Caco-2 (cell line): ENCODE measurements at regions not wholly inside any gene's neighbourhood (a gene's known extent, or its start where the extent isn't known, plus 50 kb on each side); places are given as distances from the start of the nearest gene placed in this dataset.

Experiments used
- BruUV-seq: library from RNA; stranded (reverse); fragments of 400-500 nt; replicated peaks from 2 replicates; lab custom pipeline; 2021; lab: Mats Ljungman, UMichigan
- CTCF ChIA-PET: fragments of 300-600 bp; sonication (Branson Sonifier 250); formaldehyde crosslinking; loops from one replicate; lab custom pipeline; 2022; ENCODE audit warnings: antibody characterized with exemption; lab: Charles Lee
- POLR2A ChIA-PET: fragments of 300-600 bp; sonication (Branson Sonifier 250); formaldehyde crosslinking; loops from one replicate; lab custom pipeline; 2022; ENCODE audit warnings: antibody characterized with exemption; lab: Charles Lee
- DNase-seq, 2 experiments: peaks; one replicate each; pipeline versions ENCODE4 v3.0.0 to v3.0.0-alpha.2; 2020 to 2022
- H3K27me3 ChIP-seq: replicated peaks from 2 replicates; pipeline ENCODE4 v1.6.0; 2011; ENCODE audit warnings: low read length; ENCODE audit not compliant: control insufficient read depth, insufficient read depth
- H3K36me3 ChIP-seq: 2 replicates; pipeline ENCODE4 v1.5.1; 2011; ENCODE audit warnings: low read length; ENCODE audit not compliant: control insufficient read depth, insufficient read depth
- H3K4me1 ChIP-seq: fragments of 250-450 bp; sonication (Bioruptor Pico); 2 replicates; pipeline ENCODE4 v1.5.1; 2020; ENCODE audit warnings: mild to moderate bottlenecking
- H3K4me3 ChIP-seq: 2 replicates; pipeline ENCODE4 v1.5.1; 2011; ENCODE audit warnings: low read depth, mild to moderate bottlenecking, control low read depth, low read length
- H3K9me3 ChIP-seq: fragments of 250-450 bp; sonication (Bioruptor Pico); 2 replicates; pipeline ENCODE4 v1.5.1; 2020; ENCODE audit warnings: mild to moderate bottlenecking, moderate library complexity
- H3K27ac Mint-ChIP-seq: one replicate; pipeline ENCODE4 v1.8.0; 2022; ENCODE audit warnings: mixed read lengths; ENCODE audit not compliant: unreplicated experiment
- H3K27me3 Mint-ChIP-seq: one replicate; pipeline ENCODE4 v1.8.0; 2022; ENCODE audit warnings: mixed read lengths; ENCODE audit not compliant: insufficient read depth, unreplicated experiment
- H3K36me3 Mint-ChIP-seq: one replicate; pipeline ENCODE4 v1.8.0; 2022; ENCODE audit warnings: mild to moderate bottlenecking, mixed read lengths; ENCODE audit not compliant: insufficient read depth, unreplicated experiment
- H3K4me1 Mint-ChIP-seq: one replicate; pipeline ENCODE4 v1.8.0; 2022; ENCODE audit warnings: low read depth, mixed read lengths; ENCODE audit not compliant: unreplicated experiment
- H3K4me3 Mint-ChIP-seq: one replicate; pipeline ENCODE4 v1.8.0; 2022; ENCODE audit warnings: mild to moderate bottlenecking, moderate library complexity, mixed read lengths; ENCODE audit not compliant: unreplicated experiment
- H3K9me3 Mint-ChIP-seq: one replicate; pipeline ENCODE4 v1.8.0; 2022; ENCODE audit warnings: mixed read lengths; ENCODE audit not compliant: unreplicated experiment
- intact Hi-C: fragments of 100-400 bp; cut with micrococcal nuclease; formaldehyde crosslinking; loops from one replicate; pipeline ENCODE4 v1.10.0; 2022; ENCODE audit not compliant: unreplicated experiment
- TF ChIP-seq, protein P1 (sequence below), 2 experiments: fragments of 200-600 bp in 1 of 2; IDR thresholded peaks; 1 replicate in 1 of 2; 2 replicates in 1 of 2; pipeline versions ENCODE4 v1.5.1 to v1.8.0; 2011 to 2022; ENCODE audit warnings: antibody characterized with exemption in 1 of 2, control low read depth in 1 of 2, inconsistent platforms in 1 of 2, low read depth in 1 of 2, low read length in 1 of 2, mild to moderate bottlenecking in 1 of 2, moderate library complexity in 1 of 2; ENCODE audit not compliant: insufficient read depth in 1 of 2, severe bottlenecking in 1 of 2, unreplicated experiment in 1 of 2

DNA sequence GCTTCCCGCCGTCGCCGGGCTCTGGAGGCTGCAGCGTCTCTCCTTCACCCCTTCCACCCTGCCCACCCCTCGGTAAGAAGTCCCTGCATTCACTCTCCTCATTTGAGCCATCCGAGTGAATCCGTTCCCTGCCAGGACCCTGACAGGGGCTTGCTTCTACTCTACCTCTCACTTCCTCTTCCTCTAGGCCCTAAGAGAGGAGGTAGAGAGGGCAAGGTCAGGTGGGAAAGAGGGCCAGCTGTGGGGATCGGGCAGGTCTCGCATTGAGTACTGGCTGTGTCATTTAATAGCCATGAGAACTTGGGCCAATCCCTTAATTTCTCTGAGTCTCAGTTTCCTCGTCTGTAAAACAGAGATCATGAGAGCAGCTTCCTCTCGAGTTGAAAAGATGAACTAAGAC, 283.6 kb downstream of the UACA start:
- no peaks in the 10 kb centered on the region for H3K27me3 ChIP-seq
- Mint-ChIP-seq H3K36me3 (no peaks in the 10 kb centered on the region), H3K4me1 (no peaks in the 10 kb centered on the region), H3K27me3 (no peaks in the 10 kb centered on the region), H3K4me3 (no peak overlapping the region), H3K9me3 (no peaks in the 10 kb centered on the region), H3K27ac (no peak overlapping the region)
- DNase-seq = no peak
- H3K9me3 ChIP-seq = no peaks in the 10 kb centered on the region
- intact Hi-C loops = no loop called here
- POLR2A ChIA-PET = no interaction called here
- H3K36me3 ChIP-seq = no peaks in the 10 kb centered on the region
- BruUV-seq = no TSS peak
- no peak overlapping the region for H3K4me3 ChIP-seq
- TF ChIP-seq, protein P1, sequence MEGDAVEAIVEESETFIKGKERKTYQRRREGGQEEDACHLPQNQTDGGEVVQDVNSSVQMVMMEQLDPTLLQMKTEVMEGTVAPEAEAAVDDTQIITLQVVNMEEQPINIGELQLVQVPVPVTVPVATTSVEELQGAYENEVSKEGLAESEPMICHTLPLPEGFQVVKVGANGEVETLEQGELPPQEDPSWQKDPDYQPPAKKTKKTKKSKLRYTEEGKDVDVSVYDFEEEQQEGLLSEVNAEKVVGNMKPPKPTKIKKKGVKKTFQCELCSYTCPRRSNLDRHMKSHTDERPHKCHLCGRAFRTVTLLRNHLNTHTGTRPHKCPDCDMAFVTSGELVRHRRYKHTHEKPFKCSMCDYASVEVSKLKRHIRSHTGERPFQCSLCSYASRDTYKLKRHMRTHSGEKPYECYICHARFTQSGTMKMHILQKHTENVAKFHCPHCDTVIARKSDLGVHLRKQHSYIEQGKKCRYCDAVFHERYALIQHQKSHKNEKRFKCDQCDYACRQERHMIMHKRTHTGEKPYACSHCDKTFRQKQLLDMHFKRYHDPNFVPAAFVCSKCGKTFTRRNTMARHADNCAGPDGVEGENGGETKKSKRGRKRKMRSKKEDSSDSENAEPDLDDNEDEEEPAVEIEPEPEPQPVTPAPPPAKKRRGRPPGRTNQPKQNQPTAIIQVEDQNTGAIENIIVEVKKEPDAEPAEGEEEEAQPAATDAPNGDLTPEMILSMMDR (IDR thresholded peaks at IDR 0.05; ENCODE audit: insufficient read depth in 1 of 2, low read depth in 1 of 2, low read length in 1 of 2, severe bottlenecking in 1 of 2, unreplicated experiment in 1 of 2) = no peak
- no peaks in the 10 kb centered on the region for H3K4me1 ChIP-seq
- CTCF ChIA-PET = no interaction called here

DNA sequence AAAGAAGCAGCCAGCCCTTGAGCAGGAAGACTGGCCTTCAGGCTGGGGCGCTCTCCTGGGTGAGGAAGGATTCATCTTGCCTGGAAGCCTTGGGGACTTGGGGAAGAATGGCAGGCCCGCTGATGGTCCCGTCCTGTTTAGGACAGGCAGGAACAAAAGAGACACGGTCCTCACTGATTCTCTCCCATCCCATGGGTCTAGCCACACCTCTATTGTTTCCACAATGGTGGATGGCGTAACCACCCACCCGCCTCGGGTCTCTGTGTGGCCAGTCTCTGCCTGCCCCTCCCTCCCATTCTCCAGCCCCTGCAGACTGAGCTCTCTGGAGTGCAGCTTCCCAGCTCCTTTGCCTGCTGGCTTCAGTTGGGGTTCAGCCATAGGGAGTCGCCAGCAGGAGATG, 284.3 kb downstream of the UACA start:
- Mint-ChIP-seq H3K9me3 (no peaks in the 10 kb centered on the region), H3K4me1 (no peaks in the 10 kb centered on the region), H3K27ac (no peak overlapping the region), H3K36me3 (no peaks in the 10 kb centered on the region), H3K27me3 (no peaks in the 10 kb centered on the region), H3K4me3 (no peak overlapping the region)
- no peak for DNase-seq
- Histone ChIP-seq H3K4me3 (no peak overlapping the region), H3K36me3 (no peaks in the 10 kb centered on the region), H3K9me3 (no peaks in the 10 kb centered on the region), H3K4me1 (no peaks in the 10 kb centered on the region), H3K27me3 (no peaks in the 10 kb centered on the region)
- CTCF ChIA-PET = no interaction called here
- intact Hi-C loops = no loop called here
- TF ChIP-seq, protein P1 (IDR thresholded peaks at IDR 0.05; ENCODE audit: insufficient read depth in 1 of 2, low read depth in 1 of 2, low read length in 1 of 2, severe bottlenecking in 1 of 2, unreplicated experiment in 1 of 2) = no peak
- POLR2A ChIA-PET = no interaction called here
- BruUV-seq = no TSS peak

DNA sequence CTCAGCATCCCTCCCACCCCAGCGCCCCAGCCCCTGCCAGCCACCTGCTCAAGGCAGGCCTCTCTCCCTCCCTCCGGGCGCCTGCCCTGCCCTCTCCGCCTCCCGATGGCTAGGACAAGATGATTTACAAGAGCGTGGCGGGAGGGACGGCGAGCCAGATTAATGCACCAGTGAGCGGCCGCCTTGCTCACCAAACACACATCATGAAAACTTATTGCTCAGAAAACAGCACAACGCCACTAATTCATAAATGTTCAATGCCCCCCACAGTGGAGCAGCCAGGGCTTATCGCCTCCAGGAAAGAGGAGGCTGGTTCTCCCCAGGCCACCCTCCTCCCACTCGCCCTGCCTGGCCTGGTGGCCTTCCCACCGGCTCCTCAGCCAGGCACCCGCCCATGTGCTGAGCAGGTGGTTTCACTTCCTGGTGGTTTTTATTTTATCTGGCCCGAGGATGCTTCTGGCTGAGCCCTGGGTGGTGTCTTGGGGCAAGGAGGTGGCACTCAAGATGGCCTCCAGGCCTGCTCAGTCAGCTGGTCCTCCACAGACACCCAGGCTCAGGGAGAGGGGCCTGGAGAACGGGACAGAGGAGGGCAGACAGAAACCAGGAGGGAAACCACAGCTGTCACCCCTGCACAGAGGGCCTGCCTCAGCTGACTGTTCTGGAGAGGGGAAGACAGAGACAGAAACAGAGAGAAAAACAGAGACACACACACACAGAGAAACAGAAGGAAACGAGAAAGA, 284.9 kb downstream of the UACA start:
- intact Hi-C loops = no loop called here

More for the DNA sequence above, 284.9 kb downstream of the UACA start:
- no peaks in the 10 kb centered on the region for H3K9me3 ChIP-seq
- Mint-ChIP-seq H3K27me3 (no peaks in the 10 kb centered on the region), H3K4me1 (no peaks in the 10 kb centered on the region), H3K27ac (no peak overlapping the region), H3K36me3 (no peaks in the 10 kb centered on the region), H3K9me3 (no peaks in the 10 kb centered on the region), H3K4me3 (no peak overlapping the region)
- ChIA-PET POLR2A (no interaction called here), CTCF (no interaction called here)
- H3K36me3 ChIP-seq = no peaks in the 10 kb centered on the region
- TF ChIP-seq, protein P1 (IDR thresholded peaks at IDR 0.05; ENCODE audit: insufficient read depth in 1 of 2, low read depth in 1 of 2, low read length in 1 of 2, severe bottlenecking in 1 of 2, unreplicated experiment in 1 of 2) = no peak
- H3K27me3 ChIP-seq = no peaks in the 10 kb centered on the region
- no peaks in the 10 kb centered on the region for H3K4me1 ChIP-seq
- DNase-seq = no peak
- no TSS peak for BruUV-seq
- no peak overlapping the region for H3K4me3 ChIP-seq
